Panc1 (cell line): ENCODE measurements at regions not wholly inside any gene's neighbourhood (a gene's known extent, or its start where the extent isn't known, plus 50 kb on each side); places are given as distances from the start of the nearest gene placed in this dataset.

Experiments
- ATAC-seq: fragments of 200-7000 bp; cut with Tn5 transposase; 2 replicates; pipeline ENCODE4 v1.9.1; 2020; ENCODE audit warnings: mild to moderate bottlenecking, moderate library complexity
- BruUV-seq: library from RNA; stranded (reverse); fragments of 400-500 nt; replicated peaks from 2 replicates; lab custom pipeline; 2021; lab: Mats Ljungman, UMichigan
- CTCF ChIA-PET: fragments of 300-600 bp; sonication (Branson Sonifier 250); formaldehyde crosslinking; loops from one replicate; lab custom pipeline; 2022; ENCODE audit warnings: antibody characterized with exemption; lab: Charles Lee
- POLR2A ChIA-PET: fragments of 300-600 bp; sonication (Branson Sonifier 250); formaldehyde crosslinking; loops from one replicate; lab custom pipeline; 2022; ENCODE audit warnings: antibody characterized with exemption; lab: Charles Lee
- DNase-seq: peaks from one replicate; pipeline ENCODE4 v3.0.0-alpha.2; 2010; ENCODE audit warnings: low read depth, low spot score
- H3K27ac ChIP-seq: 2 replicates; pipeline ENCODE4 v1.5.1; 2011; ENCODE audit warnings: mild to moderate bottlenecking, low read length, inconsistent platforms
- H3K27me3 ChIP-seq: fragments of 200-500 bp; sonication (Bioruptor generic); 2 replicates; pipeline ENCODE4 v1.6.0; 2014; ENCODE audit warnings: low read length, inconsistent platforms; ENCODE audit not compliant: control insufficient read depth, insufficient read depth
- H3K36me3 ChIP-seq: fragments of 200-500 bp; sonication (Bioruptor generic); 2 replicates; pipeline ENCODE4 v1.5.1; 2014; ENCODE audit warnings: inconsistent platforms, mild to moderate bottlenecking, low read length, moderate library complexity; ENCODE audit not compliant: control insufficient read depth, insufficient read depth
- H3K4me1 ChIP-seq: 2 replicates; pipeline ENCODE4 v1.5.1; 2011; ENCODE audit warnings: inconsistent platforms, mild to moderate bottlenecking, low read length, moderate library complexity; ENCODE audit not compliant: control insufficient read depth, insufficient read depth
- H3K4me3 ChIP-seq, 2 experiments: 2 replicates each; pipeline ENCODE4 v1.5.1; 2011 to 2012; ENCODE audit warnings: low read depth in 2 of 2, low read length in 2 of 2, mild to moderate bottlenecking in 2 of 2, inconsistent platforms in 1 of 2, moderate library complexity in 1 of 2
- H3K9me3 ChIP-seq: fragments of 200-500 bp; sonication (Bioruptor generic); 2 replicates; pipeline ENCODE4 v1.5.1; 2014; ENCODE audit warnings: low read depth, mild to moderate bottlenecking, inconsistent platforms, low read length, moderate library complexity; ENCODE audit not compliant: control insufficient read depth, insufficient read depth
- POLR2AphosphoS5 ChIP-seq: IDR thresholded peaks from 2 replicates; pipeline ENCODE4 v1.6.1; 2012; ENCODE audit warnings: mild to moderate bottlenecking, low read depth, low read length, moderate library complexity
- SIN3A ChIP-seq: IDR thresholded peaks from 2 replicates; pipeline ENCODE4 v1.6.1; 2012; ENCODE audit warnings: low read depth, mild to moderate bottlenecking, low read length, moderate library complexity, borderline replicate concordance; ENCODE audit not compliant: insufficient read depth
- TCF7L2 ChIP-seq: IDR thresholded peaks from 2 replicates; pipeline ENCODE4 v1.6.1; 2011; ENCODE audit warnings: mild to moderate bottlenecking, low read depth, low read length, inconsistent platforms
- in situ Hi-C: cut with HindIII; loops from 2 replicates; pipeline ENCODE4 v1.10.0; 2016; ENCODE audit warnings: low sequenced_read_pairs, low pct_unique_long_range_greater_than_20kb
- intact Hi-C: fragments of 100-400 bp; cut with micrococcal nuclease; formaldehyde crosslinking; loops from one replicate; pipeline ENCODE4 v1.10.0; 2022; ENCODE audit not compliant: unreplicated experiment
- TF ChIP-seq, protein P1 (sequence below), 2 experiments: IDR thresholded peaks; 2 replicates each; pipeline ENCODE4 v1.6.1; 2011 to 2012; ENCODE audit warnings: low read depth in 2 of 2, control low read depth in 1 of 2, low read length in 1 of 2, mild to moderate bottlenecking in 1 of 2, moderate library complexity in 1 of 2; ENCODE audit not compliant: insufficient read depth in 1 of 2
- TF ChIP-seq, protein P2 (sequence below): fragments of 450-650 bp; IDR thresholded peaks from 2 replicates; pipeline ENCODE4 v1.5.1; 2017; ENCODE audit warnings: mild to moderate bottlenecking

DNA sequence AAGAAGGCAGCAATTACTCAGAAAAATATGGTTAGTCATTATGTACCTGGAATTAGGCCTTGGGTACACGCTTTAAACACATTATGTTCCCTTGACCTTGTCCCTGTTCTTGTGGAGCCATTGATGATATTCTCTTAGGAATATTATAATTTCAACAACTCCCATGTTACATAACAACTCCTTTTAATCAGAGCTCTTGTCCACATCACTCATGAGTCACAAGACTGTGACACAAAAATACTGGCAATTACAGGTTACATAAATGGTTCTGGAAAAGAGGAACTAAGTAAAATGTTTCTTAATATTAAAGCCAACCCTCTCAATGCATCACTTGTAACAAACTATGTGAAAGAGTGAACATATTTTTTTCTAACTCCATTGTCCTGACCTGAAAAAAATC is 143.8 kb upstream of the PCLO start:
- Histone ChIP-seq H3K27me3 (no peaks in the 10 kb centered on the region), H3K4me1 (no peaks in the 10 kb centered on the region), H3K9me3 (no peaks in the 10 kb centered on the region), H3K27ac (no peak overlapping the region), H3K4me3 (no peak overlapping the region), H3K36me3 (no peaks in the 10 kb centered on the region)
- in situ Hi-C loops (no loop called here), intact Hi-C loops (no loop called here)
- DNase-seq (no peak), ATAC-seq (no peak)
- BruUV-seq: no TSS peak
- ChIA-PET CTCF (no interaction called here), POLR2A (no interaction called here)
- TF ChIP-seq POLR2AphosphoS5: no peak
- TF ChIP-seq, protein P1, sequence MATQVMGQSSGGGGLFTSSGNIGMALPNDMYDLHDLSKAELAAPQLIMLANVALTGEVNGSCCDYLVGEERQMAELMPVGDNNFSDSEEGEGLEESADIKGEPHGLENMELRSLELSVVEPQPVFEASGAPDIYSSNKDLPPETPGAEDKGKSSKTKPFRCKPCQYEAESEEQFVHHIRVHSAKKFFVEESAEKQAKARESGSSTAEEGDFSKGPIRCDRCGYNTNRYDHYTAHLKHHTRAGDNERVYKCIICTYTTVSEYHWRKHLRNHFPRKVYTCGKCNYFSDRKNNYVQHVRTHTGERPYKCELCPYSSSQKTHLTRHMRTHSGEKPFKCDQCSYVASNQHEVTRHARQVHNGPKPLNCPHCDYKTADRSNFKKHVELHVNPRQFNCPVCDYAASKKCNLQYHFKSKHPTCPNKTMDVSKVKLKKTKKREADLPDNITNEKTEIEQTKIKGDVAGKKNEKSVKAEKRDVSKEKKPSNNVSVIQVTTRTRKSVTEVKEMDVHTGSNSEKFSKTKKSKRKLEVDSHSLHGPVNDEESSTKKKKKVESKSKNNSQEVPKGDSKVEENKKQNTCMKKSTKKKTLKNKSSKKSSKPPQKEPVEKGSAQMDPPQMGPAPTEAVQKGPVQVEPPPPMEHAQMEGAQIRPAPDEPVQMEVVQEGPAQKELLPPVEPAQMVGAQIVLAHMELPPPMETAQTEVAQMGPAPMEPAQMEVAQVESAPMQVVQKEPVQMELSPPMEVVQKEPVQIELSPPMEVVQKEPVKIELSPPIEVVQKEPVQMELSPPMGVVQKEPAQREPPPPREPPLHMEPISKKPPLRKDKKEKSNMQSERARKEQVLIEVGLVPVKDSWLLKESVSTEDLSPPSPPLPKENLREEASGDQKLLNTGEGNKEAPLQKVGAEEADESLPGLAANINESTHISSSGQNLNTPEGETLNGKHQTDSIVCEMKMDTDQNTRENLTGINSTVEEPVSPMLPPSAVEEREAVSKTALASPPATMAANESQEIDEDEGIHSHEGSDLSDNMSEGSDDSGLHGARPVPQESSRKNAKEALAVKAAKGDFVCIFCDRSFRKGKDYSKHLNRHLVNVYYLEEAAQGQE (IDR thresholded peaks at IDR 0.05; ENCODE audit: insufficient read depth in 1 of 2, low read depth in 2 of 2, low read length in 1 of 2): no peak
- TF ChIP-seq TCF7L2: no peak
- TF ChIP-seq SIN3A: no peak
- TF ChIP-seq, protein P2, sequence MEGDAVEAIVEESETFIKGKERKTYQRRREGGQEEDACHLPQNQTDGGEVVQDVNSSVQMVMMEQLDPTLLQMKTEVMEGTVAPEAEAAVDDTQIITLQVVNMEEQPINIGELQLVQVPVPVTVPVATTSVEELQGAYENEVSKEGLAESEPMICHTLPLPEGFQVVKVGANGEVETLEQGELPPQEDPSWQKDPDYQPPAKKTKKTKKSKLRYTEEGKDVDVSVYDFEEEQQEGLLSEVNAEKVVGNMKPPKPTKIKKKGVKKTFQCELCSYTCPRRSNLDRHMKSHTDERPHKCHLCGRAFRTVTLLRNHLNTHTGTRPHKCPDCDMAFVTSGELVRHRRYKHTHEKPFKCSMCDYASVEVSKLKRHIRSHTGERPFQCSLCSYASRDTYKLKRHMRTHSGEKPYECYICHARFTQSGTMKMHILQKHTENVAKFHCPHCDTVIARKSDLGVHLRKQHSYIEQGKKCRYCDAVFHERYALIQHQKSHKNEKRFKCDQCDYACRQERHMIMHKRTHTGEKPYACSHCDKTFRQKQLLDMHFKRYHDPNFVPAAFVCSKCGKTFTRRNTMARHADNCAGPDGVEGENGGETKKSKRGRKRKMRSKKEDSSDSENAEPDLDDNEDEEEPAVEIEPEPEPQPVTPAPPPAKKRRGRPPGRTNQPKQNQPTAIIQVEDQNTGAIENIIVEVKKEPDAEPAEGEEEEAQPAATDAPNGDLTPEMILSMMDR: no peak

DNA sequence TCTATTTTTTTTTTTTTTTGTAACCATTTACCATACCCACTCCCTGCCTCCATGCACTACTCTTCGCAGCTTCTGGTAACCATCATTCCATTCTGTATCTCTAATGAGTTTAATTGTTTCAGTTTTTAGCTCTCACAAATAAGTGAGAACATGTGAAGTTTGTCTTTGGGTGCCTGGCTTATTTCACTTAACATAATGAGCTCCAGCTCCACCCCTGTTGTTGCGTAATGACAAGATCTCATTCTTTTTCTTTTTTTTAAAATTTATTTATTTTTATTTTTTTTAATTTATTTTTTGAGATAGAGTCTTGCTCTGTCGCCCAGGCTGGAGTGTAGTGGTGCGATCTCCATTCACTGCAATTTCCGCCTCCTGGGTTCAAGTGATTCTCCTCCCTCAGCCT is 142.3 kb upstream of the PCLO start:
- H3K27me3 ChIP-seq: no peaks in the 10 kb centered on the region
- no peaks in the 10 kb centered on the region for H3K36me3 ChIP-seq
- intact Hi-C loops: no loop called here
- no peak for ATAC-seq
- no peak for DNase-seq
- no peak overlapping the region for H3K27ac ChIP-seq
- POLR2A ChIA-PET: no interaction called here
- CTCF ChIA-PET: no interaction called here
- H3K4me1 ChIP-seq: no peaks in the 10 kb centered on the region
- no peak overlapping the region for H3K4me3 ChIP-seq
- no peaks in the 10 kb centered on the region for H3K9me3 ChIP-seq
- BruUV-seq: no TSS peak
- in situ Hi-C loops: no loop called here
- TF ChIP-seq, protein P2: no peak
- no peak for TF ChIP-seq SIN3A
- no peak for TF ChIP-seq POLR2AphosphoS5
- TF ChIP-seq, protein P1 (IDR thresholded peaks at IDR 0.05; ENCODE audit: insufficient read depth in 1 of 2, low read depth in 2 of 2, low read length in 1 of 2): no peak
- no peak for TF ChIP-seq TCF7L2
